K562 (cell line): ENCODE measurements at regions not wholly inside any gene's neighbourhood (a gene's known extent, or its start where the extent isn't known, plus 50 kb on each side); places are given as distances from the start of the nearest gene placed in this dataset.
A peak's percentile ranks its signal among the peaks of the same experiment; 100 is the strongest.
"Not testable (repeated sequence)": the region's sequence is repeated elsewhere in the genome, so short reads cannot be mapped to it uniquely, and the experiment has no call there.

Source experiments
- ATAC-seq: fragments of 200-7000 bp; cut with Tn5 transposase; 3 replicates; pipeline ENCODE4 v1.9.1; 2020; ENCODE audit warnings: moderate library complexity
- BruUV-seq: library from RNA; stranded (reverse); fragments of 400-500 nt; replicated peaks from 2 replicates; lab custom pipeline; 2021; lab: Mats Ljungman, UMichigan
- CTCF ChIA-PET: fragments of 300-600 bp; formaldehyde crosslinking; extraction: SDS; loops from one replicate; lab custom pipeline; 2021; ENCODE audit warnings: low intra/inter-chr PET ratio; lab: Yijun Ruan, JAX
- POLR2A ChIA-PET: fragments of 300-600, 350-650 bp; sonication (Branson Sonifier 250); formaldehyde crosslinking; extraction: SDS; loops from one replicate; lab custom pipeline; 2021; ENCODE audit warnings: antibody characterized with exemption, inconsistent platforms; lab: Yijun Ruan, JAX
- DNase-seq, 4 experiments: peaks; one replicate each; pipeline versions ENCODE4 v3.0.0 to v3.0.0-alpha.2; 2011 to 2018; ENCODE audit warnings: low spot score in 3 of 4, mixed read lengths in 3 of 4; ENCODE audit errors: extremely low read depth in 1 of 4
- FAIRE-seq: peaks from 2 replicates; lab custom pipeline; 2011; peaks lifted over from hg19 to GRCh38; lab: Jason Lieb, UNC
- H2AFZ ChIP-seq: 2 replicates; pipeline ENCODE4 v1.6.0; 2011; ENCODE audit warnings: low read depth, low read length, control low read depth, inconsistent platforms
- H3K27ac ChIP-seq: fragments of 200-600 bp; 3 replicates; pipeline ENCODE4 v1.8.0; 2011; ENCODE audit warnings: low read depth, mild to moderate bottlenecking, control low read depth, inconsistent platforms, low read length, moderate library complexity, mixed read lengths; ENCODE audit errors: extremely low read depth
- H3K27me3 ChIP-seq, 2 experiments: fragments of 300-600 bp in 1 of 2; 2 replicates in 1 of 2; 3 replicates in 1 of 2; pipeline versions ENCODE4 v1.6.0 to v1.8.0; 2011; ENCODE audit warnings: inconsistent platforms in 2 of 2, low read length in 2 of 2, mild to moderate bottlenecking in 1 of 2, mixed read lengths in 1 of 2, moderate library complexity in 1 of 2; ENCODE audit not compliant: control insufficient read depth in 2 of 2, insufficient read depth in 2 of 2
- H3K36me3 ChIP-seq: fragments of 300-600 bp; 3 replicates; pipeline ENCODE4 v1.8.0; 2011; ENCODE audit warnings: mild to moderate bottlenecking, low read length, inconsistent platforms; ENCODE audit not compliant: control insufficient read depth, insufficient read depth
- H3K4me1 ChIP-seq, 2 experiments: fragments of 200-600 bp in 1 of 2; replicated peaks in 1 of 2; 2 replicates in 1 of 2; 3 replicates in 1 of 2; pipeline versions ENCODE4 v1.5.1 to v1.8.0; 2011; ENCODE audit warnings: inconsistent platforms in 2 of 2, low read length in 2 of 2, mild to moderate bottlenecking in 1 of 2, mixed read lengths in 1 of 2, moderate library complexity in 1 of 2; ENCODE audit not compliant: control insufficient read depth in 2 of 2, insufficient read depth in 2 of 2
- H3K4me2 ChIP-seq: 2 replicates; pipeline ENCODE4 v1.6.1; 2011; ENCODE audit warnings: low read length, control low read depth, inconsistent platforms, mixed read lengths; ENCODE audit not compliant: insufficient read depth
- H3K4me3 ChIP-seq: fragments of 200-600 bp; sonication (generic), shearing (Covaris generic); 2 replicates; pipeline ENCODE4 v1.5.1; 2016; ENCODE audit warnings: control low read depth, inconsistent platforms
- H3K79me2 ChIP-seq: fragments of 200-600 bp; 3 replicates; pipeline ENCODE4 v1.8.0; 2011; ENCODE audit warnings: low read length, inconsistent platforms; ENCODE audit not compliant: control insufficient read depth, insufficient read depth
- H3K9ac ChIP-seq, 2 experiments: 2 replicates each; pipeline versions ENCODE4 v1.6.0 to v1.6.1; 2011; ENCODE audit warnings: low read depth in 2 of 2, low read length in 2 of 2, control low read depth in 1 of 2, inconsistent platforms in 1 of 2, mild to moderate bottlenecking in 1 of 2, mixed read lengths in 1 of 2; ENCODE audit not compliant: insufficient read depth in 1 of 2
- H3K9me1 ChIP-seq: one replicate; pipeline ENCODE4 v1.6.0; 2011; ENCODE audit warnings: inconsistent platforms, mild to moderate bottlenecking, low read length, moderate library complexity; ENCODE audit not compliant: control insufficient read depth, insufficient read depth
- H3K9me3 ChIP-seq: replicated peaks from 2 replicates; pipeline ENCODE4 v1.5.1; 2011; ENCODE audit warnings: low read depth, low read length, inconsistent platforms; ENCODE audit not compliant: control insufficient read depth, insufficient read depth
- H4K20me1 ChIP-seq: replicated peaks from 2 replicates; pipeline ENCODE4 v1.6.1; 2011; ENCODE audit warnings: low read length, inconsistent platforms, mixed read lengths; ENCODE audit not compliant: control insufficient read depth, insufficient read depth
- WGBS: fragments of 100-300 bp; shearing (Covaris generic); methylation state at CpG from one replicate; pipeline ENCODE4 v1.1.6; 2016; ENCODE audit warnings: low coverage, mixed read lengths; ENCODE audit not compliant: insufficient coverage; ENCODE audit errors: missing lambda C conversion rate; 5-methylcytosine and 5-hydroxymethylcytosine counted together
- in situ Hi-C: fragments of 300-500 bp; cut with MboI; formaldehyde crosslinking; loops from 4 replicates; pipeline ENCODE4 v1.15.0; 2018; ENCODE audit warnings: inconsistent platforms, mixed read lengths
- intact Hi-C: fragments of 100-400 bp; cut with micrococcal nuclease; formaldehyde crosslinking; loops from 2 replicates; pipeline ENCODE4 v1.14.2; 2022

- intact Hi-C loops, POLR2A ChIA-PET, H3K36me3 ChIP-seq, H3K9me1 ChIP-seq, DNase-seq, H3K4me3 ChIP-seq, CTCF ChIA-PET, H4K20me1 ChIP-seq, H2AFZ ChIP-seq, BruUV-seq, ATAC-seq, in situ Hi-C loops, H3K4me1 ChIP-seq, H3K4me2 ChIP-seq, H3K27ac ChIP-seq, H3K79me2 ChIP-seq, H3K9ac ChIP-seq, FAIRE-seq, H3K27me3 ChIP-seq, H3K9me3 ChIP-seq: not testable (repeated sequence)
- 0% methylated on average over 1 of the region's 1 CpG for WGBS
These were observed 70.8 kb downstream of the TBC1D26 start for GRCh38 chr17:15802917-15803316.

GRCh38 chr17:15806825-15807224, 74.7 kb downstream of the TBC1D26 start:
- H2AFZ ChIP-seq, POLR2A ChIA-PET, H3K9me3 ChIP-seq, H3K9me1 ChIP-seq, CTCF ChIA-PET, H3K27ac ChIP-seq, DNase-seq, H3K9ac ChIP-seq, H4K20me1 ChIP-seq, H3K79me2 ChIP-seq, FAIRE-seq, intact Hi-C loops, BruUV-seq, ATAC-seq, in situ Hi-C loops, H3K36me3 ChIP-seq, H3K4me1 ChIP-seq, H3K4me2 ChIP-seq, H3K27me3 ChIP-seq, H3K4me3 ChIP-seq: not testable (repeated sequence)
- 4% methylated on average over 2 of the region's 4 CpGs for WGBS

GRCh38 chr17:15813388-15813787, 81.3 kb downstream of the TBC1D26 start:
- in situ Hi-C loops, H3K9me3 ChIP-seq, H3K79me2 ChIP-seq, H3K36me3 ChIP-seq, H3K27ac ChIP-seq, DNase-seq, H3K4me1 ChIP-seq, H3K4me3 ChIP-seq, POLR2A ChIA-PET, BruUV-seq, H3K9me1 ChIP-seq, H3K9ac ChIP-seq, H3K27me3 ChIP-seq, CTCF ChIA-PET, H3K4me2 ChIP-seq, H2AFZ ChIP-seq, H4K20me1 ChIP-seq, intact Hi-C loops, FAIRE-seq: not testable (repeated sequence)
- peak; percentile 46; the same call in 1 of the 3 replicates for ATAC-seq
- whole genome bisulfite sequencing = 0% methylated on average over 1 of the region's 7 CpGs

GRCh38 chr17:15814003-15814402, 81.9 kb downstream of the TBC1D26 start:
- intact Hi-C loops, in situ Hi-C loops, ATAC-seq, POLR2A ChIA-PET, DNase-seq, H3K27me3 ChIP-seq, BruUV-seq, H2AFZ ChIP-seq, H3K4me1 ChIP-seq, H3K9ac ChIP-seq, H3K4me3 ChIP-seq, FAIRE-seq, H3K4me2 ChIP-seq, CTCF ChIA-PET, H3K27ac ChIP-seq, H3K36me3 ChIP-seq, H3K79me2 ChIP-seq, H3K9me1 ChIP-seq, H3K9me3 ChIP-seq, H4K20me1 ChIP-seq: not testable (repeated sequence)
- 4% methylated on average over 3 of the region's 3 CpGs for WGBS
